Neural progenitor cell (in vitro differentiated cells): ENCODE measurements at regions not wholly inside any gene's neighbourhood (a gene's known extent, or its start where the extent isn't known, plus 50 kb on each side); places are given as distances from the start of the nearest gene placed in this dataset.

Experiments
- DNase-seq: peaks from one replicate; pipeline ENCODE4 v3.0.0-alpha.2; 2016; ENCODE audit warnings: low spot score
- H2AFZ ChIP-seq: fragments of 200-600 bp; sonication (generic); replicated peaks from 2 replicates; pipeline ENCODE4 v1.6.1; 2016; ENCODE audit warnings: antibody characterized with exemption
- H3F3A ChIP-seq: fragments of 200-600 bp; sonication (generic); 2 replicates; pipeline ENCODE4 v1.6.1; 2016; ENCODE audit warnings: antibody characterized with exemption, low read depth
- H3K27ac ChIP-seq: fragments of 200-600 bp; sonication (generic); 2 replicates; pipeline ENCODE4 v1.5.1; 2016; ENCODE audit warnings: mild to moderate bottlenecking
- H3K27me3 ChIP-seq: fragments of 200-600 bp; sonication (generic); 2 replicates; pipeline ENCODE4 v1.6.1; 2016; ENCODE audit warnings: mild to moderate bottlenecking, moderate library complexity
- H3K36me3 ChIP-seq: fragments of 200-600 bp; sonication (generic); 2 replicates; pipeline ENCODE4 v1.5.1; 2016
- H3K4me1 ChIP-seq: fragments of 200-600 bp; sonication (generic); 2 replicates; pipeline ENCODE4 v1.6.1; 2016; ENCODE audit warnings: mixed run types
- H3K4me2 ChIP-seq: fragments of 200-600 bp; sonication (generic); 2 replicates; pipeline ENCODE4 v1.6.1; 2016
- H3K4me3 ChIP-seq: fragments of 200-600 bp; sonication (generic); 2 replicates; pipeline ENCODE4 v1.5.1; 2016
- H3K79me2 ChIP-seq: fragments of 200-600 bp; sonication (generic); 2 replicates; pipeline ENCODE4 v1.6.1; 2016; ENCODE audit warnings: low read depth
- H3K9ac ChIP-seq: fragments of 200-600 bp; sonication (generic); 2 replicates; pipeline ENCODE4 v1.6.1; 2016
- H3K9me3 ChIP-seq: fragments of 200-600 bp; sonication (generic); 2 replicates; pipeline ENCODE4 v1.5.1; 2016; ENCODE audit warnings: low read depth
- H4K20me1 ChIP-seq: fragments of 200-600 bp; sonication (generic); 2 replicates; pipeline ENCODE4 v1.6.1; 2016; ENCODE audit warnings: low read depth
- H3K27ac Mint-ChIP-seq: 3 replicates; pipeline ENCODE4 v1.8.0; 2021; ENCODE audit warnings: mixed read lengths
- H3K27me3 Mint-ChIP-seq: 2 replicates; pipeline ENCODE4 v1.8.0; 2022; ENCODE audit warnings: low read depth, mild to moderate bottlenecking, inconsistent platforms, moderate library complexity, mixed read lengths; ENCODE audit not compliant: insufficient read depth
- H3K36me3 Mint-ChIP-seq: 3 replicates; pipeline ENCODE4 v1.8.0; 2021; ENCODE audit warnings: mixed read lengths
- H3K4me1 Mint-ChIP-seq: 3 replicates; pipeline ENCODE4 v1.8.0; 2021; ENCODE audit warnings: mixed read lengths
- H3K4me3 Mint-ChIP-seq: 3 replicates; pipeline ENCODE4 v1.8.0; 2021; ENCODE audit warnings: mild to moderate bottlenecking, moderate library complexity, mixed read lengths
- H3K9me3 Mint-ChIP-seq: 3 replicates; pipeline ENCODE4 v1.8.0; 2020; ENCODE audit warnings: mixed read lengths
- CTCF ChIP-seq: fragments of 200-600 bp; sonication (generic); IDR thresholded peaks from 2 replicates; pipeline ENCODE4 v1.5.1; 2017; ENCODE audit warnings: antibody characterized with exemption, mild to moderate bottlenecking
- EZH2 ChIP-seq: fragments of 200-600 bp; sonication (generic); IDR thresholded peaks from 2 replicates; pipeline ENCODE4 v1.6.1; 2017; ENCODE audit warnings: antibody characterized with exemption, mild to moderate bottlenecking, moderate library complexity
- EZH2phosphoT487 ChIP-seq: fragments of 200-600 bp; sonication (generic); IDR thresholded peaks from 2 replicates; pipeline ENCODE4 v1.6.1; 2017; ENCODE audit warnings: antibody characterized with exemption

- Mint-ChIP-seq H3K9me3 (peaks cover 18% of the 10 kb centered on the region), H3K4me1 (peaks cover 2% of the 10 kb centered on the region), H3K27ac (no peak overlapping the region), H3K27me3 (peaks cover 5% of the 10 kb centered on the region), H3K36me3 (peaks cover 6% of the 10 kb centered on the region), H3K4me3 (no peak overlapping the region)
- TF ChIP-seq EZH2 (no peak), CTCF (no peak), EZH2phosphoT487 (no peak)
- H3K27me3 ChIP-seq: no peaks in the 10 kb centered on the region
- no peak overlapping the region for H2AFZ ChIP-seq
- no peaks in the 10 kb centered on the region for H3K4me1 ChIP-seq
- no peaks in the 10 kb centered on the region for H3K9me3 ChIP-seq
- H4K20me1 ChIP-seq: no peaks in the 10 kb centered on the region
- H3K36me3 ChIP-seq: no peaks in the 10 kb centered on the region
- no peaks in the 10 kb centered on the region for H3K79me2 ChIP-seq
- no peak overlapping the region for H3K4me3 ChIP-seq
- H3K4me2 ChIP-seq: no peak overlapping the region
- no peak overlapping the region for H3K27ac ChIP-seq
- no peaks in the 10 kb centered on the region for H3F3A ChIP-seq
- H3K9ac ChIP-seq: no peak overlapping the region
- no peak for DNase-seq
These were observed 303.8 kb upstream of the NECTIN3 start for GRCh38 chr3:110767838-110768237.

- no peak overlapping the region for H2AFZ ChIP-seq
- H3K36me3 ChIP-seq: no peaks in the 10 kb centered on the region
- Mint-ChIP-seq H3K27me3 (no peaks in the 10 kb centered on the region), H3K4me3 (peak overlapping the region; percentile 1), H3K27ac (peak overlapping the region; percentile 96), H3K36me3 (peaks cover 3% of the 10 kb centered on the region), H3K9me3 (peaks cover 5% of the 10 kb centered on the region), H3K4me1 (peaks cover 19% of the 10 kb centered on the region)
- no peak overlapping the region for H3K4me2 ChIP-seq
- H3K27ac ChIP-seq: no peak overlapping the region
- no peaks in the 10 kb centered on the region for H3F3A ChIP-seq
- no peaks in the 10 kb centered on the region for H3K4me1 ChIP-seq
- no peaks in the 10 kb centered on the region for H3K79me2 ChIP-seq
- H4K20me1 ChIP-seq: no peaks in the 10 kb centered on the region
- DNase-seq: no peak
- no peak overlapping the region for H3K4me3 ChIP-seq
- no peaks in the 10 kb centered on the region for H3K9me3 ChIP-seq
- no peaks in the 10 kb centered on the region for H3K27me3 ChIP-seq
- no peak overlapping the region for H3K9ac ChIP-seq
- TF ChIP-seq EZH2phosphoT487: no peak
These were observed 298.1 kb upstream of the NECTIN3 start for GRCh38 chr3:110773413-110773954.

- no peaks in the 10 kb centered on the region for H3K27me3 Mint-ChIP-seq
- Histone ChIP-seq H3K27ac (no peak overlapping the region), H3K4me2 (no peak overlapping the region)
These were observed 296.9 kb upstream of the NECTIN3 start for GRCh38 chr3:110774496-110775265.

More at GRCh38 chr3:110774496-110775265, 296.9 kb upstream of the NECTIN3 start:
- Histone ChIP-seq H3K79me2 (no peaks in the 10 kb centered on the region), H3K27me3 (no peaks in the 10 kb centered on the region), H4K20me1 (no peaks in the 10 kb centered on the region), H3K4me1 (no peaks in the 10 kb centered on the region), H3K36me3 (no peaks in the 10 kb centered on the region), H3K9ac (no peak overlapping the region), H2AFZ (no peak overlapping the region), H3K4me3 (no peak overlapping the region), H3F3A (no peaks in the 10 kb centered on the region), H3K9me3 (no peaks in the 10 kb centered on the region)
- peak overlapping the region; percentile 44 for H3K27ac Mint-ChIP-seq
- H3K36me3 Mint-ChIP-seq: no peaks in the 10 kb centered on the region
- no peak for DNase-seq
- H3K4me1 Mint-ChIP-seq: peaks cover 19% of the 10 kb centered on the region
- peaks cover 2% of the 10 kb centered on the region for H3K9me3 Mint-ChIP-seq
- no peak for TF ChIP-seq EZH2phosphoT487
- no peak for TF ChIP-seq CTCF
- TF ChIP-seq EZH2: no peak
- no peak overlapping the region for H3K4me3 Mint-ChIP-seq
